NCI-H748 (cell line): ENCODE measurements at regions not wholly inside any gene's neighbourhood (a gene's known extent, or its start where the extent isn't known, plus 50 kb on each side); places are given as distances from the start of the nearest gene placed in this dataset.
"Not testable (repeated sequence)": the region's sequence is repeated elsewhere in the genome, so short reads cannot be mapped to it uniquely, and the experiment has no call there.

ENCODE experiments used
- DNase-seq: peaks from one replicate; lab custom pipeline; 2025; ENCODE audit not compliant: unreplicated experiment; lab: John Stamatoyannopoulos, UW

DNA sequence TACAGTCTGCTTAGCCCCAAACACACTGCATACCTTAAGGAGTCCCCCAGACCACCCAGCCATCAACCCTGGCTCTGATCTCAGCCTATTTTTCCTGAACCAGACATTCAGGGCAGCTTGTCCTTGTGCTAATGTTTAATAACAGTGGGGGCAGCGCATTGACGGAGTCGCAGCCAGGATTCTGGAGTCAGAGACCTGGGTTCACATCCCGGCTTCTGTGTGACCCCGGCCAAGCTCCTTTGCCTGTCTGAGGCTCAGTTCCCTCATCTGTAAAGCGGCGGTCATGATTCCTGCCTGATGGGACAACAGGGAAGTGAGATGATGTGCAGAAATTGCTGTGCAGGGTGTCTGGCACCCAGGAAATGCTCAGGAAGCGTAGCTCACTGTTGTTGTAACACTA lies 63.1 kb downstream of the MATN1 start:
- DNase-seq, result no peak

DNA sequence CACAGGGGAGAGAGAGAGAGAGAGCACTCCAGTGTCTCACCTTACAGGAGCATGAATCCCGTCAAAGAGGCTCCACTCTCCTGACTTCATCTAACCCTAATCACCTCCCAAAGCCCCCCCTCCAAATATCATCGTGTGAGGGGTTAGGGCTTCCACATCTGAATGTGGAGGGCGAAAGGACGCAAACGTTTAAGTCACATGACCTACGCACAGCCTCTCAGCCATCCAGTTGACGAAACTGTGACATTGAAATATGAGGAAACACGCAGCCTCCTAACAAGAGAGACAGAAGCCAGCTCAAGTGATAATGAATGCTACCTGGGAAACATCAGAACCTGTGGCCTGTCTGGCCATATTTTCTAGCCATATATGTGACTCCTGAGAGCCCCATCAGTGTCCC lies 63.7 kb downstream of the MATN1 start:
- DNase-seq, result no peak

DNA sequence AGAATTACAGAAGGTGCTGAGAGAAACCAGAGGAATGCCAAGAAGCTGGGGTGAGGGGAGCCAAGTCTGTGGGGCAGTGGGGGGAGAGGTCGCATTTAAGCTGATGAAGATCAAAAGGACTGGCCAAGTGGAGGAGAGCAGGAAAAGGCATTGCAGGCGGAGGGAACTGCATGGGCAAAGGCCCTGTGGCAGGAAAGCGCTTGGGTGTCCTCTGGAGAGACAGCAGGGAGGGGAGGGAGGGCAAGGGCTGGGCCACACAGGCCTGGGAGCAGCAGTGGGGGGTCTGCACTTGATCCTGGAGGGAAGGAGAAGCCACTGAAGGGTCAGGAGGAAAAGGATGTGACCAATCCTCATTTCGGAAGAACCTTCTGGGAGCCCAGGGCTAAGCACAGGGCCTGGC lies 65.0 kb downstream of the MATN1 start:
- not testable (repeated sequence) for DNase-seq

DNA sequence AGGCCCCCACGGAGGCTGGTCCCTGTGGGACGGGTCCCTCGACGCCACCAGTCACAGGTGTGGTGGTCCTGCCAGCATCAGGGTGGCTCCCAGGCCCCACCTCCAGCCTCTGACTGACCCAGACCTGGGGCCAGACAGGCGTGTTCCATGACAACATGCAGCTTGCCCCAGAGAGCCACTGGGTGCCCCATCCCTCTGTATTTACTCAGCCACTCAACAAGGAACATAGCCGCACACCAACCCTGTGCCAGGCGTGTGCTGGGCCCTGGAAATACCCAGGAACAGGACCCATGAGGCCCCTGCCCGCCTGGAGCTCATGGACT lies 65.4 kb downstream of the MATN1 start:
- no peak for DNase-seq

DNA sequence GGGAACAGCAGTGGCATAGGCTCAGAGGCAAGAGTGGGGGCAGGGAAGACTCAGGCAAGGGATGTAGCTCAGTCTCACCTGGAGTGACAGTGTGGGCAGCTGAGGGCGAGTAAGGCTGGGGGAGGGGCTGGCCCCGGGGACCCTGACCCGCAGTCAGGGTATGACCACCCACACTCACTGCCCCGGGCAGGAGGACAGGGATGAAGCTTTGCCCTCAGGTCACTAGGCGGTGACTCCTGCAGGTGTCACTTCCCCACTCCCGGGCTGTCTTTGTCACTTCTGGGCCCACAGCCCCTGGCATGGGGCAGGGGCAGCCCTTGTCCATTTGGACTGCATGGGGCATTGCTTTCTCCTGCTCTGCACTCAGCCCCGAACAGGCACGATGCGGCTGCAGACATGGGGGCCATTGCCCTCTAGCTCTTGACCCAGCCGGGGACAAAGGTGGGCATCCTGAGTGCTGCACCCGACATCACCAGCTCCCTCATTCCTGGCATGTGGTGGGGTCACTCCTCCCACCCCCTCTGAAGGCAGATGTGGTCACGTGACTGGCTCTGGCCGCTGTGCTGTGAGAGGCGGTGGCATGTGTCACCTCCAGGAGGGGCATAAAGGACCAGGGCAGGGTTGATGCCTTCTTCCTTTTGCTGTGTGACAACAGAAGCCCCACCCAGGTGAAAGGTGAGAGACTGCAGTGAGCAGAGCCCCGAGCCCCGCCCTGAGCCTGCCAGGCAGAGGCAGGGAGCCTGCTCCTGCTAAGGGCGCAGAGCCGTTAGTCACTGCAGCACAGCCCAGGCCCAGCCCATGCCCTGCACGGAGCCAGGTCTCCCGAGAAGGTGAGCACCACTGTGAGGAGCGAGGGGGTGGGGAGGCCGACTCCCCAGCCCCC lies 66.0 kb downstream of the MATN1 start:
- peak; percentile 35 for DNase-seq

DNA sequence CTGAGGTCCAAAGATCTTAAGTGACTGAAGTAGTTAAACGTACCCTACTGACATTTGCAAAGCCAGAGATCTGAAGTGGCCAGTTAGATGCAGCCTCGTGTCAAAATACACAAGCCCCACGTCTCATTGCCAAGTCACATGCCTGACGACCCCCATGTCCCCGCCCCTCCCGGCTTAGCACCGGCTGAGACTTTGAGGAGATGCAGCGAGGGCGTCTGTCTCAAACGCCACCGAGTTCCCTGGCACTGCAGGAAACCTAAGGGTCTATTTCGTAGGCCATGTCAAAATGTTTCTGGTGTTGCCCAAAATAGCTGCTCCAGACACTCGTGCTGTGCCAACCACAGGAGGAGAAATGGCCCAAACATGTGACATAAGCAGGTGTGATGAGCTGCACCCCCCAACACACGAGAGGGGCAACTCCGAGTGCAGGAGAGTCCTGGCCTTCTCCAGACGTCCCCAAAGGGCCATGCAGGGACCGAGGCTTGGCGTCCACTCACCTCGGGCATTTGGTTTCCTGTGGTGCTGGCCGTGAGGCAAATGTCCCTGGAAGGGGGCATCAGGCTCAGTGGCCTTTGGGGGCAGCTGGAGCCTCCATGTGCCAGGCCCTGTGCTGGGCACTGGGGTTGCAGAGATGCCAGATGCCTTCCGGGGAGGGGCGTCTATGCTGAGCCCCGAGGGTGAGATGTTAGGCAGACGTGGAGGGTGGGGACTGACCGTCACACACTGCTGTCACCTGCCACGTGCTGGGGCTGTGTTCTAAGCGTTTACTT lies 67.0 kb downstream of the MATN1 start:
- DNase-seq, result no peak

DNA sequence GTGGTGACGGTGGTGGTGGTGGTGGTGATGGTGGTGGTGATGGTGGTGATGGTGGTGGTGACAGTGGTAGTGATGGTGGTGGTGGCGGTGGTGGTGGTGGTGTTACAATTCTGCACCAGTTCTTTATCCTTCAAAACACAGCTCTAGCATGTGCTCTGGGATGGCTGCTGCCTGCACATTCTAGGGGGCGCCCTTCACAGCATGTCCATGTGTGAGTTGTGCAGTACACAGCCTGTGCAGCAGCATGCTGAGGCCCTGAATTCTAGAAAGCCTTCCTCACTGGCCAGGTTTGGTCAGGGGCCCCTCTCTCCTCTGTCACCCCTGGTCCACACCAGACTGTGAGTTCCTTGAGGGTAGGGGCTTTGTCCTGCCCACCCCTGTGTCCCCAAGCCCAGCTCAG lies 67.7 kb downstream of the MATN1 start:
- DNase-seq, result no peak

DNA sequence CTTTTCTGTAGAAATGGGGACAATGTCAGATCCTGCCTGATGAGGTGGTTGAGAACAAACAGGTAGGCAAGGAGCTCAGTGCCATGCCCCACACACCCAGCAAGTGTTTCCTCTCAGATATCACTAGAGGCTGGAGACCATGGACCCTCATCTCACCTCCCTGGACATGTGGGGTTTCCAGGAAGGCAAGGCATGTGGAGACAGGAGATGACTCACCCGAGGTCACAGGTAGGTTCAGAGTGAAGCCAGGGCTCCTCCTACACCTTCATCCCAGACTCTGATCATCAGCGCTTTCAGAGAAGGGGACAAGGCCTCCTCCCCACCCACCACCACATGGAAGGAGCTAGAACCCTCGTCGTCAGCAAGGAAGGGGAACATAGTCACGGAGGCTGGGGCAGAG lies 69.2 kb downstream of the MATN1 start:
- DNase-seq, result no peak

DNA sequence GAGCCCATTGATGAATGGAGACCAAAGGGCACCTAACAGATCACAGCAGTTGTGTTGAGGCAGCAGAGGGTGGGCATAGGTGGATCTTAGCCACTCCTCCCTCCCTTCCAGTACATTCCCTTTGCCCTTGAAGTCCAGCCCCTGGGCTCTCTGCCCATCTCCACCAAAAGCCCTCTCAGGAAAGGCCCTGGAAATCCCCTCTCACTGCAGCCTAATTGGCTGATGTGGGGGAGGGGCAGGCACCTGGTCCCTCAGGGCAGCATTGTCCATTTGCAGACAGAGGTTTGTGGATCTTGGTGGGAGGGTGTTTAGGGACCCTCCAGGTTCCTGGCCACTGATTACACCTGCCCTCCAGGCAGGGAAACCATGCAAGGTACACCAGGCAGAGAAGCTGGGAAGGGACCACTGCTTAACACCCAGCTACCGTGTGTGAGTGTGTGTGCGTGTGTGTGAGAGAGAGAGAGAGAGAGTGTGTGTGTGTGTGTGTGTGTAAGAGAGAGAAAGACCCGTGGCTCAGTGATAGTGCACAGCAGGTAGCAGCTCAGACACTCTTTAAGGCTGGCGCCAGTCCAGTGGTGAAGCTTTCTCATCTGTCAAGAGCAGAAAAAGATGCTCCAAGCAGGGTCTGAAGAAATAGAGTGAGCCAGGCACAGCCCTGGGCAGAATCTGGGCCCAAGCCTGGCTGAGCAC lies 71.1 kb downstream of the MATN1 start:
- no peak for DNase-seq

DNA sequence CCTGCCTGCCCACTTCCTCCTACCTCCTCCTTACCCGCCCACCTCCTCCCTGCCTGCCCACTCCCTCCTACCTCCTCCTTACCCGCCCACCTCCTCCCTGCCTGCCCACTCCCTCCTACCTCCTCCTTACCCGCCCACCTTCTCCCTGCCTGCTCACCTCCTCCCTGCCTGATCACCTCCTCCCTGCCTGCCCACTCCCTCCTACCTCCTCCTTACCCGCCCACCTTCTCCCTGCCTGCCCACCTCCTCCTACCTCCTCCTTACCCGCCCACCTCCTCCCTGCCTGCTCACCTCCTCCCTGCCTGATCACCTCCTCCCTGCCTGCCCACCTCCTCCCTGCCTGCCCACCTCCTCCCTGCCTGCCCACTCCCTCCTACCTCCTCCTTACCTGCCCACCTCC lies 72.0 kb downstream of the MATN1 start:
- DNase-seq, result not testable (repeated sequence)

DNA sequence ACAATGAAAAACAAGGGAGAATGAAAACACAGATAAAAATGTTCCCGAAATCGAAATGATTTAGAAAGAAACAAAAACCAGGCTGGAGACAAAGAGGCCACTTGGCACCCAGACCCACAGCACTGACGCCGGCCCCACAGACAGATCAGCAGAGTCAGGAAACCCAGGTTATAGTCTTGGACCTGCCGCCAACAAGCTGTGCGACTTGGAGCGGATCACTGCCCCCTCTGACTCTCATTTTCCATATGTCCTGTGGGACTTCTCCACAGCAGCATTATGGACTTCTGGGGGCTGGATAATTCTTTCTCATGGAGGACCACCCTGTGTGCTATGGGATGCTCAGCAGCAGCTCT lies 72.4 kb downstream of the MATN1 start:
- no peak for DNase-seq

DNA sequence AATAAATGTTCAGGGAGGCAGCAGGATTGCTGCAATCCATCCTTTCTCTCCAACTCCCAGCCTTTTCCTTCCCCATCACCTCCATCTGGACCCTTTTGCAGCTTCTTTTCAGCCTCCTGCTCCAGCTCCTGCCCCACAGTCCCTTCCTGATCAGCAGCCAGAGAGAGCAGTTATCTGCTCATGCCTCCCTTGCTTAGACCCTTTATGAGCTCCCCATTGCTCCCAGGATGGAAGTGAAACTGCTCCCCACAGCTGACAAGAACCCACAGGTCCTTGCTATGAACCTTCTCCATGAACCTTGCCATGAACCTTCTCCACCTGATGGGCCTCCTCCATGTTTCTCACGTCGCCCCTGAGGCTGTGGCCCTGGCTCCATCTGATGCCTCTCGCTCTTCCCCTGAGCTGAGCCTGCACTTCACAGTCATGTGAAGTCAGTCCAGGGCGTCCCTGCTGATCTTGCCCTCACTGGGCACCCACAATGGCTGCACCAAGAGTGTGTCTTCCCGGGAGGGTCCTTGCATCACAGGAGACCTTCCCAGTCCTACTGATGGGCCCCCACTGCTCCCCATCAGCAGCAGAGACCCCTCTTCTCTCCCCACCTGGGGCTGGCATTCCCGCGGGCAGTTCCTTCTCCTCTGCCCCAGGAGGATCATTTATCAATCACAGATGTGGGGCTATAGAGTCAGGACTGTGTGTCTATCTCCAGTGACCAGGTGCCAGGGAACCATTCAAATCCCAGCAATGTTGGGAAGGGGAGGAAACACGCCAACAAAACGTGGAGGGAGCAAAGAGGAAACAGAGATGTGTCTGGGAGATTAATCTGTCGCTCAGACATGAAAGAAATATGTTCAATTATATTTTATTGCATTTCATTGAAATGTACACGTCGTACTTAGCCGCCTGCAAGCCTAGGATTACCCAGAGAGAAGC lies 73.1 kb downstream of the MATN1 start:
- no peak for DNase-seq

DNA sequence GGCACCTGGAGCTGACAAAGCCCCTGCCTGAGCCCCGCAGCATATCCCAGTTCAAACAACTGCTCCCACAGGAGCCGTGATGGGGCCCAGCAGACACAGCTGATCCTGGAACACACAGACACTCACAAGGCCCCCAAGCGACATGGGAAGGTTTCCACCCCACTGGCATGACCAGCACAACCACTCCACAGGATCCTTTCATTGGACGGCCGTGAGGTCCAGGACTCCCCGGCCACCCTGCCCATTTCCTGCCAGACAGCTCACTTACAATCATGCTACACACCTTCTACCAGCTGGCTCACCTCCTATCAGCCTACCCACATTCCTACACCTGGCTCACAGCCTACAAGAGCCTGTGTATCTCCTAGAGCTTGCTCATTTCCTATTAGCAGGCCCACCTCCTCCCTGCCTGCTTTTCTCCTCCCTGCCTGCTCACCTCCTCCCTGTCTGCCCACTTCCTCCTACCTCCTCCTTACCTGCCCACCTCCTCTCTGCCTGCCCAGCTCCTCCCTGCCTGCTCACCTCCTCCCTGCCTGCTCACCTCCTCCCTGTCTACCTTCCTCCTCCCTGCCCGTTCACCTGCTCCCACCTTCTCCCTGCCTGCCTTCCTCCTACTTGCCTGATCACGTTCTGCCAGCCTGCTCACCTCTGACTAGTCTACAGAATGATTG lies 73.9 kb downstream of the MATN1 start:
- DNase-seq, result no peak

DNA sequence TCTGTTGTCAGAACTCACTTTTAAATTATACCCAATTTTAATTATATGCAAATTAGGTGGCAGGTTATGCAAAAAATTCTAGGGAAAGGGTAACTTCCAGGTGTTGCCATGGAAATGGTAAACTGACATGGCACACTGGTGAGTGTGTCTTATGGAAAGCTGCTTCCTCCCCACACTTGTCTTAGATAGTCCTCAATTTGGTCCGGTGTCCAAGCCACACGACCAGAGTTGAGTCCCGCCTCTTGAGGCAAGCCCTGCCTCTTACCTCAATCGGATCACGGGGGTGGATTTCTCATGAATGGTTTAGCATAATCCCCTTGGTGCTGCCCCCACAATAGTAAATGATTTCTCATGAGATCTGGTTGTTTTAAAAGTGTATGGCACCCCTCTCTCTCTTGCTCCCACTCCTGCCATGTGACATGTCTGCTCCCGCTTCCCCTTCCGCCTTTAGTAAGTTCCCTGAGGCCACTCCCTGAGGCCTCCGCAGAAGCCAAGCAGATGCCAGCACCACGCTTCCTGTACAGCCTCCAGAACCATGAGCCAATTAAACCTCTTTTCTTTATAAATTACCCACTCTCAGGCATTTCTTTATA lies 74.9 kb downstream of the MATN1 start:
- DNase-seq, result no peak

DNA sequence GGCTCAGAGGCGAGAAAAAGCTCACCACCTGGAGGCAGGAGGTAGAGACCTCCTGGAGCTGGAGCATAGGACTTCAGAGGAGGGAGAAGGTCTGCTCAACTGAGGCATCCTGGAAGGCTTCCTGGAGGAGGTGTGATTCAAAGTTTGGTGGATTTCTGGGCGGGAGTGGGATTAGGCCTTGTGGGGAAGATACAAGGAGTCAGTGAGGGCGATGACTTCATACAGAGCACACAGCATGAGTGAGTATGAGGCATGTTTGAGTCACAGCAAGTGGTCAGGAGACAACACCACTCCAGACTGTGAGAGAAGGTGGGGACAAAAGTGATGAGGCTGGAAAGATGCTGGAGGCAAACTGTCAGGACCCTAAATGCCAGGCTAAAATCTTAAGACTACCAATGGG lies 77.6 kb downstream of the MATN1 start:
- DNase-seq, result no peak

DNA sequence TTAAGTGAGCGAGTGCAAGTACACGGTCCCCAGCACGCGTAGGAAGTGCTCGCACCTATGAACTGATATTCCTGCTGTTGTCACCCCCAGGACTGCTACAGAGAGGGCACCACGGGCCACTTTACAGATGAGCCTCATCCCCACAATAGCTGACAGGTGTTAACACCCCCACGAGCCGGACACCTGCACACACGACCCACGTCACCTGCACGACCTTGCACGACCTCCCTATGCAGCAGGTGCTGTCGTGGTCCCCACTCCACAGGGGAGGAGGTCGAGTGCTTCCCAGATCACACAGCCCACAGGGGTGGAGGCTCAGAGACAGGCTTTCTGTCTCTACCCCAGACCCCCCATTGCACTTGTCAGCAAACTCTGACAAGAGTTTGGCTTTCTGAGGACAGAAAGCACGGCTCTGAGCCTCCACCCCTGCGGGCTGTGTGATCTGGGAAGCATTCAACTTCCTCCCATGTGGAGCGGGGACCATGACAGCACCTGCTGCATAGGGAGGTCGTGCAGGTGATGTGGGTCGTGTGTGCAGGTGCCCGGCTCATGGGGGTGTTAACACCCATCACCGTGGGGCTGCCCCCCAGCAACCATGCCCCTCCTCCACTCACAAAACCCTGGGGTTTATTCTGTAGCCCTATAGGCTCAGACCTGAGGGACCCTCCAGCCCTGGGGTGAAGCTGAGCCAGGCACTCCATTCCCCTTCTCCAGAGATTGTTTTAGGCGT lies 80.8 kb downstream of the MATN1 start:
- DNase-seq, result no peak

DNA sequence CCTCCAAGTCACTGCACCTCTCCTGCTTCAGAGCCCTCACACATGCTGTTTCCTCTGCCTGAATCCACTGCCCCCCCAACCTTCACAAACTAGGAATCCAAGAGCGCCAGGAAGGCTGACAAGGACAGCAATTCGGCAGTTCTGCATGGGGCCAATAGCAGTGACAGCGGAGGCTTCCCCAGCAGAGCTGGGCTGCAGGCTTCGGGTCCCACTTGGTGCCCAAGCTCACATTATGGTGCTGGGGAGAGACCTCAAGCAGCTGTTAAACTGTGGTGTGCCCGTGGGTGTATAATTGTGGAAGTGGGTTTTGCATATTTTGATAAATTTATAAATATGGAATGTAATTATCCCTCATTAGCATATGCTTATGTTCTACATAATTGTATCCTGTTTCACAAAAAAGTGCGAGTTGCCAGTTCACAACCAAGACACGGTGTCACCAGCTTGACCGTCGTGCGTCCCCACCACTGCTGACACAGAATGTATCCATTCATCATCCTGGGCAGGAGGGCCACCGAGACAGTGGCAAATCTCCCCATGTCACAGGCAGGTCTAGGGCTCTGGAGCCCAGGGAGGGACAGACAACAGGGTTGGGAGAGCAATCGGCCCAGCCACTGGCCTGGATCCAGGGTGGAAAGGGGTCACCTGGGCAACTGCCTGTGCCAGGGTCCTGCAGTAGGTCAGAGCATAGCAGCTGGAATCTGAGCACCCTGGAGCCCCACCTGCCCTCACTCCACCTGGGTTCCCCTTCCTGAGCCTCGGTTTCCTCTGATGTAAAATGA lies 81.6 kb downstream of the MATN1 start:
- DNase-seq, result no peak

DNA sequence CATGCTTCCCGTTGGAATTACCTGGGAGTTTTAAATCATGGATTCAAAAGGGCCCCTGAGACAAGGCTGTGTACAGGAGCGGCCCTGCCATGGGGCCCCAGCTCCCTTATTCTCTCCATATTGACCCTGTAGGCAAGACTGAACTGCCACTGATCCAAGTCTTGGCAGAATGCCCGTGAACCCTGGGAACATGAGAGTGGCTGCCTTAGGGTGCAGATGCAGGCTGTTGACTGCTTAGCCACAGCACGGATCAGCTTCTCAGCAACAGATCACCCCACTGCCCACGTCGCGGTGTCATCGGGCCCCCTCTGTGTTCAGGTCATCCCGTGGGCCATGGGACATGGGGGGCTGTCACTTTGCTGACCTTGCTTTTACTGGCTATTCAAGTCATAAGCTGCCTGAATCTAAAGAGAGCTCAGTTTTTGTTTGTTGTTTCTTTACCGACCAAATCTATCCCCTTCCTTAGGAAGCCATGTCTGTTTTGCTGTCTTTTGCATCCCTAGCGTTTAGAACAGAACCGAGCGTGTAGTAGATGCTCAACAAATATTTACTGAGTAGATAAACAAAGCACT lies 83.4 kb downstream of the MATN1 start:
- DNase-seq, result peak; percentile 10
